Peyer's patch (tissue), 4 donors: ENCODE measurements at regions not wholly inside any gene's neighbourhood (a gene's known extent, or its start where the extent isn't known, plus 50 kb on each side); places are given as distances from the start of the nearest gene placed in this dataset.

ENCODE experiments used
- DNase-seq, 3 donors: peaks; one replicate each; pipeline ENCODE4 v3.0.0-alpha.2; 2017 to 2019
- H3K27ac ChIP-seq, 4 donors: fragments of 200-600 bp; sonication (generic); one replicate each; pipeline ENCODE4 v1.5.1; 2016 to 2019
- H3K27me3 ChIP-seq, 2 donors: fragments of 200-600 bp; sonication (generic); one replicate each; pipeline ENCODE4 v1.5.1; 2019
- H3K36me3 ChIP-seq, 3 donors: fragments of 200-600 bp; sonication (generic); one replicate each; pipeline ENCODE4 v1.5.1; 2016 to 2019
- H3K4me1 ChIP-seq, 4 donors: fragments of 200-600 bp; sonication (generic); one replicate each; pipeline ENCODE4 v1.5.1; 2016 to 2019
- H3K4me3 ChIP-seq, 4 donors: fragments of 200-600 bp; sonication (generic); 1 replicate in 3 of 4; 2 replicates in 1 of 4; pipeline ENCODE4 v1.5.1; 2016 to 2019; ENCODE audit warnings: mild to moderate bottlenecking in 1 of 4
- H3K9me3 ChIP-seq, 4 donors: fragments of 200-600 bp; sonication (generic); one replicate each; pipeline ENCODE4 v1.5.1; 2016 to 2019; ENCODE audit warnings: mild to moderate bottlenecking in 1 of 4
- POLR2A ChIP-seq, 2 donors: fragments of 450-650 bp; IDR thresholded peaks; one replicate each; pipeline ENCODE4 v1.5.1; 2017; ENCODE audit warnings: antibody characterized with exemption in 2 of 2, mild to moderate bottlenecking in 2 of 2, moderate library complexity in 2 of 2
- TF ChIP-seq, protein P1 (sequence below), 6 experiments: fragments of 450-650 bp in 4 of 6; fragments of 200-600 bp in 2 of 6; sonication (generic) in 1 of 6; IDR thresholded peaks; one replicate each; pipeline ENCODE4 v1.5.1; 2017 to 2019; ENCODE audit warnings: antibody characterized with exemption in 6 of 6, mild to moderate bottlenecking in 3 of 6, moderate library complexity in 1 of 6

DNA sequence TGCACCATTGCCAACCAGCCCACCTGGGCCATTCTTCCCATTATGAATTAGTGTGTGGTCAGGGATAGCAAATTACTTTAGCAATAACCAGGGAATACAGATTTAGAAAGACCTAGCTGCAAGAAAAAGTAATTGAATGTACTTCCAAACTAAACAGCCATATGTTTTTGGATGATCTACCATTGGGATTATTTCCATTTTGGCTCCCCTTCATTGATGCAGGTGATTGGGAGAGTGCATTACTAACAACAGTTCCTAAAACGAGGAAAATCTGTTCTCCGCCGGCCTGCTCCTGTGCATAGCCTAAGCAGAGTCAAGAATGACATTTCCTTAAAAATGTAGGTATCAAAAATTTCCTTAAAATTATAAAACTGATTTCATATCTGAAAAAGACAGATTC lies 58.5 kb downstream of the MAIP1 start:
- DNase-seq, result no peak
- H3K27ac ChIP-seq, result no peak overlapping the region
- no peaks in the 10 kb centered on the region for H3K36me3 ChIP-seq
- H3K4me3 ChIP-seq, result no peak overlapping the region
- H3K4me1 ChIP-seq, result no peaks in the 10 kb centered on the region
- no peaks in the 10 kb centered on the region for H3K9me3 ChIP-seq
- TF ChIP-seq, protein P1, sequence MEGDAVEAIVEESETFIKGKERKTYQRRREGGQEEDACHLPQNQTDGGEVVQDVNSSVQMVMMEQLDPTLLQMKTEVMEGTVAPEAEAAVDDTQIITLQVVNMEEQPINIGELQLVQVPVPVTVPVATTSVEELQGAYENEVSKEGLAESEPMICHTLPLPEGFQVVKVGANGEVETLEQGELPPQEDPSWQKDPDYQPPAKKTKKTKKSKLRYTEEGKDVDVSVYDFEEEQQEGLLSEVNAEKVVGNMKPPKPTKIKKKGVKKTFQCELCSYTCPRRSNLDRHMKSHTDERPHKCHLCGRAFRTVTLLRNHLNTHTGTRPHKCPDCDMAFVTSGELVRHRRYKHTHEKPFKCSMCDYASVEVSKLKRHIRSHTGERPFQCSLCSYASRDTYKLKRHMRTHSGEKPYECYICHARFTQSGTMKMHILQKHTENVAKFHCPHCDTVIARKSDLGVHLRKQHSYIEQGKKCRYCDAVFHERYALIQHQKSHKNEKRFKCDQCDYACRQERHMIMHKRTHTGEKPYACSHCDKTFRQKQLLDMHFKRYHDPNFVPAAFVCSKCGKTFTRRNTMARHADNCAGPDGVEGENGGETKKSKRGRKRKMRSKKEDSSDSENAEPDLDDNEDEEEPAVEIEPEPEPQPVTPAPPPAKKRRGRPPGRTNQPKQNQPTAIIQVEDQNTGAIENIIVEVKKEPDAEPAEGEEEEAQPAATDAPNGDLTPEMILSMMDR (IDR thresholded peaks at IDR 0.05), result no peak
- no peak for TF ChIP-seq POLR2A (IDR thresholded peaks at IDR 0.05)
- H3K27me3 ChIP-seq, result no peaks in the 10 kb centered on the region

DNA sequence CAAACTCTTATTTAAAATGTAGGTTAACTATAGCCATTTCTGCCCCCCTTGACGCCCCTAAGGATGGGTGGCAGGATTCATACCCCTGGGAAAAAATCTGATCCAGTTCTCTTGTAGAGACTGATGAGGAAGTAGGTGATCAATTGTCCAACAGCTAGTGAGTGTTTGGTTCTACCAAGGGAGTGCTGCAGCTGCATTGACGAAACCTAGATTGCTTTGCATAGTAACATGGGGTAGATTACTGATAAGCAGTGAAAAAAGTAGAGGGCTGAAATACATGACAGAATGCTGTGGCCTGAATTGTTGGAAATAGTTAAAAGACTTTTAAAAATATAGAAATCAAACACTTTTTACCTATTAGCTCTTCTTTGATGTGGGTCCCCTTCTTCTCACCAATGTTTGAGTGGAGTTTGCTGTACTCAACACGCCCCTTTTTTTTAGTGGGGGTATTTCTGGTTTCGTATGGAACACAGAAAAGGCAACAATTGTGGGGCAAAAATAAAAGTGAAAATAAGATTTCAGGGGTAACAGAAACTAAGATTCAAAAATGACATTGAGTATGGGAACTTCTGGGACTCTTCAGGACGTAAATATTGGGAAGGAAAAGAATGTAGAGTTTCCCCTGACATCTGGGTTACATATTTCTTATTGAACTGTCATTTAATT lies 66.2 kb downstream of the MAIP1 start:
- H3K4me3 ChIP-seq, result no peak overlapping the region
- DNase-seq, result no peak
- H3K4me1 ChIP-seq, result no peaks in the 10 kb centered on the region
- H3K36me3 ChIP-seq, result no peaks in the 10 kb centered on the region
- no peaks in the 10 kb centered on the region for H3K9me3 ChIP-seq
- TF ChIP-seq POLR2A (IDR thresholded peaks at IDR 0.05), result no peak
- TF ChIP-seq, protein P1 (IDR thresholded peaks at IDR 0.05), result no peak
- no peak overlapping the region for H3K27ac ChIP-seq
- H3K27me3 ChIP-seq, result no peaks in the 10 kb centered on the region

DNA sequence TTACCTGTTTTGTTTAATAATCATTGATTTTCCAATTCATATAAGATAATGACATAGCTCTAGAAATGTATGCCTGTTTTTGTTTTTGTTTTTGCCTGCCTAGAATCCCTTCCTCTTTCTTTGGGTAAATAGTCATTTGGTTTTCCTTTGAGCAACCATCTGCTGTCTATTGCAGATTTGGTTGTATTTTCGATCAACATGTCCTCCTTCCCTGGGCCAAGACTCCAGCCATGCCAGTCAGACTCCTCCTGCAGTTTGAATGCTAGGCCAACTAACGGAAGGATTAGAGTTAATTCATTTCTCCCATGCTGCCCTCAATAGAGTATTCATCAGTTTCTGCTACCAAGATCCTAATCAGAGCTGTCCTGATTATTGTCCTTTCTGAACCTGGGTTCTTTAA lies 67.1 kb downstream of the MAIP1 start:
- no peaks in the 10 kb centered on the region for H3K27me3 ChIP-seq
- no peak overlapping the region for H3K4me3 ChIP-seq
- H3K9me3 ChIP-seq, result no peaks in the 10 kb centered on the region
- TF ChIP-seq POLR2A (IDR thresholded peaks at IDR 0.05), result no peak
- TF ChIP-seq, protein P1 (IDR thresholded peaks at IDR 0.05), result no peak
- H3K36me3 ChIP-seq, result no peaks in the 10 kb centered on the region
- no peak for DNase-seq
- H3K27ac ChIP-seq, result no peak overlapping the region
- no peaks in the 10 kb centered on the region for H3K4me1 ChIP-seq

DNA sequence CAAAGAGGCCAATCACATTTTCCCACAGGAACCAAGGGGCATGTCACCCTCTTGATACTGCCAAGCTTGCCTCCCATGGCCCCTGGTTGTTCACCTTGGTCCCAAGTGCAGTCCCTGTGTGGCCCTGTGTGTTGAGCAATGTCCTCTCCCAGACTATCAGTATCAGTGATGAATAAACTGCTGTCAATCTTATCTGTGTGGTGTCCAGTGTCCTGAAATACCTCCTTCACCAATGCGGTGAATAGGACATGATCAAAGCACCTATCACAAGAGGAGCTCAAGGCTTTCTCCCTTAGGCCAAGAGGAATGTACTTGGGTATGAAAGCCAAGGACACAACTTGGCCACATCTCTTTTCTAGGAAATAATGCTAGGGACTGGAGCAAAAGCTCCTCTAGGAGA lies 68.2 kb downstream of the MAIP1 start:
- Histone ChIP-seq H3K4me3 (no peak overlapping the region), H3K9me3 (no peaks in the 10 kb centered on the region)
- TF ChIP-seq POLR2A (IDR thresholded peaks at IDR 0.05), result no peak
- TF ChIP-seq, protein P1 (IDR thresholded peaks at IDR 0.05), result no peak

DNA sequence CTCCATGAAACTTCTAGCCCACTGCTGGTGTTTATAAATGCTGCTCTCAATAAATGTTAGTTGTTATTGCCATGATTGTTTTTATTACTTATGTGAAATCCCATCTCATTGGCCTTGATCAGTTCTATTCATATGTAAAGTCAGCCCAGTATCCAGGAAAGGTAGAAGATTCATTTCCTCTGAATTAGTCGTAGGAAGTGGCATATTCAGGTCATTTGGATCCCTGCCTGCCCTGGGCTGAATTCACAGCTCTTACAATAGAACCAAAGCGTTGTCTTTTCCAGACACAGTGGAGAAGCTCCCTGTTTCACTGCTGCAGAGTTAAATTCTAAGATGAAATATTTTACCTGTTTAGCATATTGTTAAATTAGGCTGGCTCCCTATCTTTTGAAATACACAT lies 70.3 kb downstream of the MAIP1 start:
- H3K27me3 ChIP-seq, result no peaks in the 10 kb centered on the region
- no peak overlapping the region for H3K27ac ChIP-seq

More for the DNA sequence above, 68.2 kb downstream of the MAIP1 start:
- no peak for DNase-seq
- Histone ChIP-seq H3K4me1 (no peaks in the 10 kb centered on the region), H3K36me3 (no peaks in the 10 kb centered on the region), H3K27ac (no peak overlapping the region), H3K27me3 (no peaks in the 10 kb centered on the region)

More for the DNA sequence above, 70.3 kb downstream of the MAIP1 start:
- no peaks in the 10 kb centered on the region for H3K9me3 ChIP-seq
- no peak overlapping the region for H3K4me3 ChIP-seq
- no peaks in the 10 kb centered on the region for H3K36me3 ChIP-seq
- TF ChIP-seq, protein P1 (IDR thresholded peaks at IDR 0.05), result no peak
- TF ChIP-seq POLR2A (IDR thresholded peaks at IDR 0.05), result no peak
- H3K4me1 ChIP-seq, result no peaks in the 10 kb centered on the region
- DNase-seq, result no peak
